Breast epithelium (tissue), 4 donors: ENCODE measurements at regions not wholly inside any gene's neighbourhood (a gene's known extent, or its start where the extent isn't known, plus 50 kb on each side); places are given as distances from the start of the nearest gene placed in this dataset.

ENCODE experiments used
- DNase-seq, 2 donors: peaks; one replicate each; pipeline ENCODE4 v3.0.0-alpha.2; 2019; ENCODE audit warnings: low spot score in 2 of 2
- H3K27ac ChIP-seq, 2 donors: fragments of 200-600 bp; sonication (generic) in 1 of 2; one replicate each; pipeline ENCODE4 v1.5.1; 2016 to 2019; ENCODE audit warnings: mild to moderate bottlenecking in 1 of 2
- H3K27me3 ChIP-seq, 2 donors: fragments of 200-600 bp; sonication (generic) in 1 of 2; one replicate each; pipeline versions ENCODE4 v1.5.1 to v1.6.0; 2017 to 2019; ENCODE audit warnings: control low read depth in 1 of 2, mild to moderate bottlenecking in 1 of 2
- H3K36me3 ChIP-seq: fragments of 200-600 bp; one replicate; pipeline ENCODE4 v1.5.1; 2019
- H3K4me1 ChIP-seq, 2 donors: fragments of 200-600 bp; sonication (generic); one replicate each; pipeline ENCODE4 v1.5.1; 2016 to 2019; ENCODE audit warnings: control low read depth in 1 of 2
- H3K4me3 ChIP-seq, 3 donors: fragments of 200-600 bp; sonication (generic); 1 replicate in 2 of 3; 2 replicates in 1 of 3; pipeline ENCODE4 v1.5.1; 2016 to 2019; ENCODE audit warnings: mild to moderate bottlenecking in 3 of 3, moderate library complexity in 2 of 3
- H3K9me3 ChIP-seq, 2 donors: fragments of 200-600 bp; sonication (generic) in 1 of 2; one replicate each; pipeline ENCODE4 v1.5.1; 2016 to 2019; ENCODE audit warnings: control low read depth in 1 of 2
- POLR2A ChIP-seq: fragments of 450-650 bp; IDR thresholded peaks from one replicate; pipeline ENCODE4 v1.6.1; 2016; ENCODE audit warnings: antibody characterized with exemption, mild to moderate bottlenecking, moderate library complexity
- POLR2AphosphoS5 ChIP-seq, 3 donors: sonication (generic); formaldehyde crosslinking; IDR thresholded peaks; one replicate each; pipeline ENCODE4 v1.6.1; 2017; ENCODE audit warnings: antibody characterized with exemption in 3 of 3
- intact Hi-C: fragments of 100-400 bp; cut with DNase I; formaldehyde crosslinking; loops from one replicate; pipeline ENCODE4 v1.15.1; 2023; ENCODE audit warnings: low total_unique reads
- TF ChIP-seq, protein P1 (sequence below), 3 donors: fragments of 450-650 bp; IDR thresholded peaks; one replicate each; pipeline ENCODE4 v1.5.1; 2016 to 2017; ENCODE audit warnings: antibody characterized with exemption in 3 of 3, mild to moderate bottlenecking in 3 of 3, moderate library complexity in 3 of 3

DNA sequence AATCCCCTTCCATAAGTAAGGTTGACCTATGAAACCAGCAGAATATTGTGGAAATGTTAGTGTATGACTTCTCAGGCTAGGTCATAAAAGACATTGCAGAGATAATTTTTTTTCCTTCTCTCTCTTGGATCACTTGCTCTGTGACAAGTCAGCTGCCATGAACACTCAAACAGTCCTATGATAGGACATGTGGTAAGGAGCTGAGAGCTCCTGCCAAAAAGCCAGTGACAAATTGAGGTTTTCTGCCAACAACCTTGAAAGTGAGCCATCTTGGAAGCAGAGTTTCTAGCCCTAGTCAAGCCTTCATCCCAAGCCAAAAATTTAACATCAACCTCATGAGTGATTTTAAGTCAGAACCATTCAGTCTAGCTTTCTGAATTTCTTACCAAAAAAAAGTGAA, 270.9 kb upstream of the NBEA start:
- H3K4me3 ChIP-seq, result no peak overlapping the region
- H3K27me3 ChIP-seq, result no peaks in the 10 kb centered on the region
- peak in 1 of 3 donors; percentile 47 for TF ChIP-seq POLR2AphosphoS5 (IDR thresholded peaks at IDR 0.05)
- no peak for TF ChIP-seq POLR2A
- no peak for DNase-seq
- intact Hi-C loops, result no loop called here
- no peak overlapping the region for H3K27ac ChIP-seq
- no peaks in the 10 kb centered on the region for H3K9me3 ChIP-seq
- no peaks in the 10 kb centered on the region for H3K36me3 ChIP-seq
- no peaks in the 10 kb centered on the region for H3K4me1 ChIP-seq

DNA sequence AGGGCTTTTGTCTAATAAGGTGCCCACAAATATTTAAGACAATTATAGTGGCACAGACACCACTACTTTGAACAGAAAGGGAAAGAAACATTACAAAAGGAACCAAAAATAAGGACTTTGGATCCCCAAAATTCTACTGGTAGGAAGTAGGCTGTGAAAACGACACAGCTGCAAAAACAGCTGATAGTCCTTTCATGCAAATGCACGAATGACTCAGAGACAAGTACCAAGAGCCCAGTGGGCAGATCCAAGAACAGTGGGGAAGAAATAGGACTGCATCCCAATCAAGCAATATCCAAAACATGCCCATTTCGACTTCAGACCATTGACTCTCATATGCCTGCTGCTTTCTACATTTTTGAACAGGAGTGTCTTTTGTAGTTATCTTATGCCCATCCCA, 269.4 kb upstream of the NBEA start:
- Histone ChIP-seq H3K9me3 (no peaks in the 10 kb centered on the region), H3K4me1 (no peaks in the 10 kb centered on the region), H3K27ac (no peak overlapping the region), H3K27me3 (no peaks in the 10 kb centered on the region), H3K4me3 (no peak overlapping the region), H3K36me3 (no peaks in the 10 kb centered on the region)
- no peak for DNase-seq
- TF ChIP-seq POLR2AphosphoS5 (IDR thresholded peaks at IDR 0.05) (no peak), POLR2A (no peak)
- TF ChIP-seq, protein P1, sequence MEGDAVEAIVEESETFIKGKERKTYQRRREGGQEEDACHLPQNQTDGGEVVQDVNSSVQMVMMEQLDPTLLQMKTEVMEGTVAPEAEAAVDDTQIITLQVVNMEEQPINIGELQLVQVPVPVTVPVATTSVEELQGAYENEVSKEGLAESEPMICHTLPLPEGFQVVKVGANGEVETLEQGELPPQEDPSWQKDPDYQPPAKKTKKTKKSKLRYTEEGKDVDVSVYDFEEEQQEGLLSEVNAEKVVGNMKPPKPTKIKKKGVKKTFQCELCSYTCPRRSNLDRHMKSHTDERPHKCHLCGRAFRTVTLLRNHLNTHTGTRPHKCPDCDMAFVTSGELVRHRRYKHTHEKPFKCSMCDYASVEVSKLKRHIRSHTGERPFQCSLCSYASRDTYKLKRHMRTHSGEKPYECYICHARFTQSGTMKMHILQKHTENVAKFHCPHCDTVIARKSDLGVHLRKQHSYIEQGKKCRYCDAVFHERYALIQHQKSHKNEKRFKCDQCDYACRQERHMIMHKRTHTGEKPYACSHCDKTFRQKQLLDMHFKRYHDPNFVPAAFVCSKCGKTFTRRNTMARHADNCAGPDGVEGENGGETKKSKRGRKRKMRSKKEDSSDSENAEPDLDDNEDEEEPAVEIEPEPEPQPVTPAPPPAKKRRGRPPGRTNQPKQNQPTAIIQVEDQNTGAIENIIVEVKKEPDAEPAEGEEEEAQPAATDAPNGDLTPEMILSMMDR (IDR thresholded peaks at IDR 0.05), result no peak
- intact Hi-C loops, result no loop called here

DNA sequence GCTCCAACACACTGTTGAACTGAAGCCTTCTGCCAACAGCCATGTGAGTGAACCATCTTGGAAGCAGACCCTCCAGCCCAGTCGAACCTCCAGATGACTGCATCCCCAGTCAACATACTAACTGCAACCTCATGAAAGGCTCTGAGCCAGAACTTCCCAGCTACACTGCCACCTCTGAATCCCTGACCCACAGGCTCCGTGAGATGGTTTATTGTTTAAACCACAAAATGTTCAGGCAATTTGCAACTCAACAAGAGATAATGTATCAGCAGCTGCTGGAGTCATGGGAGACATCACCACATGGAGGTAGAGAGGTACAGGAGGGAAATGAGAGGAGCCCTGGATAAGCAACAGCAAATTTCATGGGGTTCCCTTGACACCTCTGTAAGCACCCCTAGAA, 266.4 kb upstream of the NBEA start:
- no peak for DNase-seq
- intact Hi-C loops, result no loop called here
- TF ChIP-seq POLR2AphosphoS5 (IDR thresholded peaks at IDR 0.05) (no peak), POLR2A (no peak)
- TF ChIP-seq, protein P1 (IDR thresholded peaks at IDR 0.05), result no peak

DNA sequence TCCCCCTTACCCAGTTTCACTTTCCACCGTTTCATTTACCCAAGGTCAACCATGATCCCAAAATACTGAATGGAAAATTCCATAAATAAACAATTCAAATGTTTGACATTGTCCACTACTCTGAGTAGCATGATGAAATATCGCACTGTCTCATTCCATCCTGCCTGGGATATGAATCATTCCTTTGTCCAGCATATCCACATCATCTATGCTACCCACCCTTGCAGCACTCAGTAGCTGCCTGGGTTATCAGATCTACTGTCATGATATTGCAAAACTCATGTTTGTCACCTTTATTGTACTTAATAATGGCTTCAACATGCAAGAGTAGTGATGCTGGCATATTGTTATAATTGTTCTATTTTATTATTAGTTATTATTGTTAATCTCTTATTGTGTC, 263.9 kb upstream of the NBEA start:
- no peaks in the 10 kb centered on the region for H3K27me3 ChIP-seq
- no peak for TF ChIP-seq POLR2A
- TF ChIP-seq, protein P1 (IDR thresholded peaks at IDR 0.05), result no peak
- TF ChIP-seq POLR2AphosphoS5 (IDR thresholded peaks at IDR 0.05), result no peak
- no peak for DNase-seq
- no peaks in the 10 kb centered on the region for H3K4me1 ChIP-seq
- H3K27ac ChIP-seq, result no peak overlapping the region
- H3K9me3 ChIP-seq, result no peaks in the 10 kb centered on the region
- no peaks in the 10 kb centered on the region for H3K36me3 ChIP-seq
- intact Hi-C loops, result no loop called here
- no peak overlapping the region for H3K4me3 ChIP-seq

More for the DNA sequence above, 266.4 kb upstream of the NBEA start:
- Histone ChIP-seq H3K4me3 (no peak overlapping the region), H3K4me1 (no peaks in the 10 kb centered on the region), H3K36me3 (no peaks in the 10 kb centered on the region), H3K27me3 (no peaks in the 10 kb centered on the region), H3K9me3 (no peaks in the 10 kb centered on the region), H3K27ac (no peak overlapping the region)

DNA sequence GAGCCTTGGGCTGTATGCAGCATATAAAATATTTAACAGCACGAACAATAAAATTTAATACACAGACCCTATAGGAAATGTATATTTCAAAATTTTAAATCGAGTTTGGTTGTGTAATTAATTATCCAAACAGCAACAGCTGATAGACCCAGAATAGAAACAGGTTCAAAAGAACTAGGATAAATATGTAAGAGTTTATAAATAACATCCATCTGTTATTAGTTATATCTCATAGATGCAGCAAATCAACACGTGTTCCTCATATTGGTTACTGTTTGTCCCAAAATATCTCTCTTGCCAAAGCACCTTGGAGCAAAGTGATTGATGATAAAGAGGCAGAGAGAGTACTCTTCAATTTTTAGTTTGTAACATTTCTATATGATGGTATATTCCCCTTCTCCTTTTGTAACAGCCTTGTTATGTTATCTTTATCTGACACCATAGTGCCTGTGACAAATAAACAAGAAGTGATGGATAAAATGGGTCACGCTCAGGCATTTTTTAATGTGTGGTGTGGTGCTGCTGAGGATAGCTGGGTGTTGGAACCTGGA, 260.6 kb upstream of the NBEA start:
- H3K27me3 ChIP-seq, result no peaks in the 10 kb centered on the region
- H3K4me3 ChIP-seq, result no peak overlapping the region
- H3K9me3 ChIP-seq, result no peaks in the 10 kb centered on the region
- no peaks in the 10 kb centered on the region for H3K4me1 ChIP-seq
- TF ChIP-seq, protein P1 (IDR thresholded peaks at IDR 0.05), result no peak
- TF ChIP-seq POLR2A (no peak), POLR2AphosphoS5 (IDR thresholded peaks at IDR 0.05) (no peak)
- H3K27ac ChIP-seq, result no peak overlapping the region
- no peak for DNase-seq
- no peaks in the 10 kb centered on the region for H3K36me3 ChIP-seq
- intact Hi-C loops, result no loop called here

DNA sequence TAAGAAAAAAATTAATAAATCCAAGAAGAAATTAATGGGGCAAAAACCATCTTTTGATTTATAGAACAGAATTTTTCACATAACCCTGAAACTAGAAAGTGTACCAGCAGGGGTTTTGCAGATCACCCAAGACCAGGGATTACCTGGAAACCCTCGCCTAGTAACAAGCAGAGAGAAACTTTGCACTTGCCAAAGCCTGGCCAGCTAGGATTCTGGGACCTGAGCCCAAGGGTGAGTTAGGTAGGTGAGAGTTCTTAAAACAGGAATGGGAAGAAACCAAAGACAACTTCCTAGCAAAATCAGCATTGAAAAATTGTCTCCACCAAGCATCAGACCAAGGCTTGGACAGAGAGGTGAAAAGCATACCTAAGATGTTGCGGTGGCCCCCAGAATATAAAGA, 247.0 kb upstream of the NBEA start:
- Histone ChIP-seq H3K4me3 (no peak overlapping the region), H3K27me3 (no peaks in the 10 kb centered on the region), H3K36me3 (no peaks in the 10 kb centered on the region), H3K27ac (no peak overlapping the region), H3K9me3 (no peaks in the 10 kb centered on the region), H3K4me1 (no peaks in the 10 kb centered on the region)
- DNase-seq, result no peak
- intact Hi-C loops, result no loop called here
- no peak for TF ChIP-seq POLR2AphosphoS5 (IDR thresholded peaks at IDR 0.05)
- no peak for TF ChIP-seq POLR2A
- TF ChIP-seq, protein P1 (IDR thresholded peaks at IDR 0.05), result no peak
